Activated CD4-positive, alpha-beta T cell treated with anti-CD3 and anti-CD28 coated beads, Interleukin-2, Interleukin-4, amounts not matched to agents 100 ng/mL and 50 ng/mL, durations not matched to agents 16 hours and 8 hours (primary cell): ENCODE measurements at regions not wholly inside any gene's neighbourhood (a gene's known extent, or its start where the extent isn't known, plus 50 kb on each side); places are given as distances from the start of the nearest gene placed in this dataset.

Source experiments
- DNase-seq: peaks from one replicate; pipeline ENCODE4 v3.0.0-alpha.2; 2020; ENCODE audit warnings: low spot score

GRCh38 chr3:170752571-170753155 is 117.3 kb downstream of the RPL22L1 start:
- DNase-seq: no peak

DNA sequence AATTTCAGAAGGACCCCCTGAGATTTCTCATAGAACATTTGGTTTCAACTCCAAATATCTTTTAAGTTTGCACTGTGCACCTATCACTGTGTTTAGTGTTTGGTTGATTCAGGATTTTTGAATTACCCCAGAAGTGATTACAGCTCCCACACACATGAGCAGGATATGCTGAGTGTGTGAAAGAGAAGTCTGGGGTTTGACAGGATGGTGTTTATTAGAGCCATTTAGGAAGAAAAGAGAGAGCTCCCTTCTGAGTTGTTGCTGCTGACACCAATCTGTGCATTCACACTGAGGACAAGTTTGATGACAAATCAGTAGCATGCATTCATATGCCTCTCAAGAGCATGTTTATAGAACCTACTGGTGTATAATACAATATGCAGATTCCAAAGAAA is 118.1 kb downstream of the RPL22L1 start:
- no peak for DNase-seq

- DNase-seq: no peak
Observed at GRCh38 chr3:170751083-170751898, 118.7 kb downstream of the RPL22L1 start.

- no peak for DNase-seq
Observed at GRCh38 chr3:170750478-170750830, 119.5 kb downstream of the RPL22L1 start.

DNA sequence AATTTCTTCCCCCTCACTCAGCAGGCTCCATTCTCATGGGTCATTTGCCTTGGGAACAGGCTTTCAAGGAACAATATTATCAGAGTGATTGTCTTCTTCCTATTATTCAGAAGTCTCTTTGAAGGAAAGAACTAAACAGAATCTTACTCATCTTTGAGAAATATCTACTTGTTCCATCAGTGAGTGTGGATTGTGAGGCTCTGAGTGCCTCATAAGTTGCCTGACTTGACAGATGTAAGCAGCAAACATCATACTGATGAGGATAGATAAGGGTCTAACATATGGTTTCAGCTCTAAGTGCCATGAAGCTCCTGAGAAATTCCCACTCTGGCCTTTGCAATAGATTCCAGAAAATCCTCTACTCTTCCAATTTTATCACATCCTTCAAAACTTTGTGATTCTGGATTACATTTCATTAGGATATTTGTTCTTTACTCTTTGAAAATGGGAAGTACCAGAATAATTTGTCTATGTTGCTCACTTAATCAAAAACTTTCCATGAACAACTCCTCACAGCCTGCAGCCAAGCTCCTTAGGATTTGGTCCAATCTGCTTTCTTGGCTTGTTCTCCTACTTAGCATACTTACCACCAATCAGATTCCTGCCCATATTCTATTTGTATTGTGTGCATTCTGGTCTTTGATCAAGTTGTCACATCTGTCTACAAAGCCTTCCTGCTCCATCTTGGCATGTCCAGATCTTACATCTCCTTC is 120.1 kb downstream of the RPL22L1 start:
- DNase-seq: no peak

GRCh38 chr3:170749185-170749584 is 120.8 kb downstream of the RPL22L1 start:
- DNase-seq: no peak

DNA sequence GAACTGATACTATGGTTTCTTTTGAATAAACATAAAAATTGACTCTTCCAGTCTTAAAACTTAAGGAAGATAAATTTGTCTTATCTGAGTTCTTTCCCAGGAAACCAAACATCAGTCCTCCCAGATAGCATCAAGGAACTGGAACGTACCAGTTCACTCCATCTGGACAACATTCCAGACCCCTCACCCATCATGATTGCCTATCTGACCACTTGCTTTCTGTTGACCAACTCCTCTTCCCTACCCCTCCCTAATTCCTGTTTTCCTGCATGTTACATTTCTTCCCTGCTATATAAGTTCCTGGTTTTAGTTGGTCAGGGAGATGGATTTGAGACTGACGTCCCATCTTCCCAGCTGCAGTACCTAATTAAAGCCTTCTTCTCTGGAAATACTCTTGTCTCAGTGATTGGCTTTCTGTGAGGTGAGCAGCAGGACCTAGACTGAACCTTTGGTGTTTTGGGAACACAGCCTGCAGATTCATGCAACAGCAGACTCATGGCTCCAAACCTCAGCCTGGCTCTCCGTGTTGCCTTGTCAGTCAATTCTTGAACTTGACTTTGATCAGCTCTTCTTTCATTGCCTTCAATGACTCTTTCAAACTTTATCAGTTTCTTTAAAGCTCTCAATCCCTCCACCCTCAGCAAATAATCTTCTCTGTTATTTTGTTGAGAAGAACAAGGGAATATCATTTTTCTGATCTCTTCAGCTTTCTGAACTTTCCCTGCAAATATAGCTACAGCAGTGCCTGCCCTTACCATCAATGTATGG is 123.6 kb downstream of the RPL22L1 start:
- DNase-seq: no peak

DNA sequence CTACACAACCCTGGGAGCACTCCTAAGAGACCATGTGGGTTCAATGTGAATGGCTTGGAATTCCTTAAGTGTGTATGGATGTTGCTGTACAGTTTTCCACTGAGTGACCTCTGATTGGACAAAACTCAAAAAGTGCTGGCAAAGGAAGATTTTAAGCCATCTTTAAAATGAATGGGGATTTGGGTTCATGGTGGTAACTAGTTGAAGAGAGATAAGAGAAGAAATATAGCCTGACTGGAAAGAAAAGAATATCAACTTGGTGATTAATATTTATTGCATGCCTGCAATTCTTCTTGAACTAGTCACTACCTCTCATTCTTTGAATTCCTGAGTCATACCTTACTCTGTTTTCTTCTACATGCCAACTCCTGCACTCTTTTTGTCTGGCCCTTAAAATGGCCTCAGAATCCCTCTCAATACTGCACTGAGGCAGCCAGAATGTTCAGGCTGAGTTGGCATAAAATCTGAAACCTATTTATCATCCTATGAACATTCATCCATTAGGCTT is 124.7 kb downstream of the RPL22L1 start:
- DNase-seq: no peak

- DNase-seq: no peak
Observed at GRCh38 chr3:170741756-170742529, 128.1 kb downstream of the RPL22L1 start.

DNA sequence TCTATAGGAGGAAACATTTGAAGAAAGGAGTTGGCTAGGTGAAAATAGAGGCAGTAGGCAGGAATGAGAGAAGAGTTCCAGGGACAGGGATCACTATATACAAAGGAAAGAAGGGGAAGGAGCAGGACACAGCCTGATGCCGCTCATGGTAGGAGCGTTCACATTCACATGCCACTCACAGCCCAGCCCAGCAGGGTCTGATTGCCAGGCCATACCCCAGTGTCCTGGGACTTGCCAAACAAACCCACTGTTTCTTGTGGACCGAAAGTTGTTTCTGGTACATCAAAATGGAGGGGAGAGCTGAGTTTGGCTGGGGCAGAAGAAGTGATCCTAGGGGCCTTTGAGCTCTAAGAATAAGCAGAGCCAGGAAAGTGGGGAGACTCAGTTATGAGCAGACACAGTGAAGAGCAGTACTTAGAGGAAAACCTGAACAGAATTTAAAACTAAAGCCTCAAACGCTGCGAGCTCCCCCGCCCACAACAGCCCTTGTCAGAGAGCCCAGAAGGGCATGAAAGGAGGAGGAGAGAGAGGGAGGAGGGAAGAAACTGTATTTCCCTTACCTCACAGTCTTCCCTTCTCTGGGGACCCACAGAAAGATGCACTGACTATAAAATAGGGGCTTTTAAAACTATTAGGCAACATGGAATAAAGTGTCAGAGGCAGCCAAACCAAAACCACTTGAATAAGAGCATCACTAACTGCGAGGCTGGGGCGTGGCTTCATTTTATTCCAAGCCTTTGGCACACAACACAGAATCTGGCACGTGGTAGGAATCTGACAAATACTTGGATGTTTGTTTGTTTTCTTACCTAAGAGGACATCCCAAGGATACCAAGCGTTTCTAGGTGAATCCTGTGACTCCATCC is 129.0 kb downstream of the RPL22L1 start:
- DNase-seq: no peak

DNA sequence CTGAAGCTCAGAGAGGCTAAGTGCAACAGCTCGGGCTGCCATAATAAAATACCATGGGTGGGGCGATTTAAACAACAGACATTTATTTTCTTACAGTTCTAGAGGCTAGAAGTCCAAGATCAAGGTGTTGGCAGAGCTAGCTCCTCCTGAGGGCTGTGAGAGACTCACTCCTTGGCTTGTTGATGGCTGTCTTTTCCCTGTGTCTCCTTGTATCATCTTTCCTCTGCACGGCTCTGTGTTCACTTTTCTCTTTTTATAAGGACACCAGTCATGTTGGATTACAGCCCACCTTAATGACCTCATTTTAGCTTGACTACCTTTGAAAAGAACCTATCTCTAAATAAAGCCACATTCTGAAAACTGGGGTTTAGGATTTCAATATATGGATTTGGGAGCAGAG is 129.7 kb downstream of the RPL22L1 start:
- DNase-seq: no peak

- DNase-seq: no peak
Observed at GRCh38 chr3:170739410-170739809, 130.6 kb downstream of the RPL22L1 start.

- no peak for DNase-seq
Observed at GRCh38 chr3:170738766-170739165, 131.2 kb downstream of the RPL22L1 start.

DNA sequence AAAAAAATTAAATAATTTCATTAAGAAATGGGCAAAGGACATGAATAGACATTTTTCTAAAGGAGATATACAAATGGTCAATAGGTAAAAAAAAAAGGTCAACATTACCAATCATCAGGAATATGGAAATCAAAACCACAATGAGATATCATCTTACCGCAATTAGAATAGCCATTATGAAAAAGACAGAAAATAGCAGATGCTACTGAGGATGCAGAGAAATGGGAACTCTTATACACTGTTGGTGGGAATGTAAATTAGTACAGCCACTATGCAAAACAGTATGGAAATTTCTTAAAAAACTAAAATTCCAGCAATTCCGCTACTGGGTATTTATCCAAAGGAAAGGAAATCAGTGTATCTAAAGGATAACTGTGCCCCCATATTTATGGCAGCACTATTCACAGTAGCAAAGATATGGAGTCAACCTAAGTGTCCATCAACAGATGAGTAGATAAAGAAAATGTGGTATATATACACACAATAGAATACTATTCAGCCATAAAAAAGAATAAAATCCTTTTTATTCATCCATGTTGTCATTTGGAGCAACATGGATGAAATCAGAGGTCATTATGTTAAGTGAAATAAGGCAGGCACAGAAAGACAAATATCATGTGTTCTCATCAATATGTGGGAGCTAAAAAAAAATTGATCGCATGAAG is 132.4 kb downstream of the RPL22L1 start:
- no peak for DNase-seq

DNA sequence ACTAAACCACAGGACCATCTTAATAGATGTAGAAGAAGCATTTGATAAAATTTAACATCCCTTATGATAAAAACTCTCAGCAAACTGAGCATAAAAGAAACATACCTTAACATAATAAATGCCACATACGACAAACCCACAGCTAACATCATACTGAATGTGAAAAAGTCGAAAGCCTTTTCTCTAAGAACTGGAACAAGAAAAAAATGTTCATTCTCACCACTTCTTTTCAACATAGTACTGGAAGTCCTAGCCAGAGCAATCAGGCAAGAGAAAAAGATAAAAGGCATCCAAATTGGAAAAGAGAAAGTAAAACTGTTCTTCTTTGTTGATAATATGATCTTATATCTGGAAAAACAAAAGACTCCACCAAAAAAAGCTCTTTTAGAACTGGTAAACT is 134.2 kb downstream of the RPL22L1 start:
- no peak for DNase-seq

DNA sequence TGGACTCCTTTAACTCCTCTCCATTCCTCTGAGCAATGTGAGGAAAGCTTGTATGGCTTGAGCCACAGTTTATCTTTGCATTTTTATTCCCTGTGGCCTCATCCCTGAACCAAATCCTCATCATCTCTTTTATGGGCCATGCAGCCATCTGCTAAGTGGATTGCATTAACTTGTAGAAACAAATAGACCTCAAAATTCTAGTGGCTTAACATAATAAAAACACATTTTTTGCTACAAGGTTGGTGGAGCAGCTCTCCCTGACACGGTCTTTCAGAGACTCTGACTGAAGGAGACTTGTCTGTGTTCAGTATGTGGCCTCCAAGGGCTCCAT is 135.3 kb downstream of the RPL22L1 start:
- DNase-seq: no peak

DNA sequence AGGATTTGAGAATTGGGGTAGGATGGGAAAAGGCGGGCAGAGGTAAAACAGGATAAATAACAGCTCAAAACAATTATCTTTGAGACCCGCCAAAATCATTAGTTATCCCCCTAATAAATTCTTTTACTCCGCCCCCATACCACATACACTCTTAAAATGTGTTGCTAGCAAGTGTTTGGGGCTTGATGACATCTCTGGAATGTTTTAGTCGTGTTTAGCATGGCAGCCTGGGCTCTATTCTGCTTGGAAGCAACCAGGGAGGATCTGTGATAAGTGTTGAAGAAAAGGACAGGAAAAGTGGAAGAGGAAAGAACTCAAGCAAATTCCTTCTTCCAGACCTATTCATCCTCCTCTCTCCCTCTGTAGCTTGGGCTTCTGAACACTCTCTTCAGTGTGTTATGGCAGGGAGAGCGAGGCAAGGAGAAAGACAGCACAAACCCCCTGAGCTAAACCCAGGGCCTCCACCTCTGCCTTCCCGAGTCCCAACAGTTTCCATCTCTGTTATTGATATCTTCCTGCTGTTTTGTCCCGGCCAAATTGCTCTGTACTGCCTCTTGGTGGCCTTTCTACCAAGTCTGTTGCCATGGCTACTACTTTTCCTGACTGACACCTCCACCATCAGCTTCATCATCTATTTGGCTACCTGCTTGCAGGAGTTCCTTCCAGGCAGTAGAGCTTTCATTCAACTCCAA is 135.8 kb downstream of the RPL22L1 start:
- DNase-seq: no peak

DNA sequence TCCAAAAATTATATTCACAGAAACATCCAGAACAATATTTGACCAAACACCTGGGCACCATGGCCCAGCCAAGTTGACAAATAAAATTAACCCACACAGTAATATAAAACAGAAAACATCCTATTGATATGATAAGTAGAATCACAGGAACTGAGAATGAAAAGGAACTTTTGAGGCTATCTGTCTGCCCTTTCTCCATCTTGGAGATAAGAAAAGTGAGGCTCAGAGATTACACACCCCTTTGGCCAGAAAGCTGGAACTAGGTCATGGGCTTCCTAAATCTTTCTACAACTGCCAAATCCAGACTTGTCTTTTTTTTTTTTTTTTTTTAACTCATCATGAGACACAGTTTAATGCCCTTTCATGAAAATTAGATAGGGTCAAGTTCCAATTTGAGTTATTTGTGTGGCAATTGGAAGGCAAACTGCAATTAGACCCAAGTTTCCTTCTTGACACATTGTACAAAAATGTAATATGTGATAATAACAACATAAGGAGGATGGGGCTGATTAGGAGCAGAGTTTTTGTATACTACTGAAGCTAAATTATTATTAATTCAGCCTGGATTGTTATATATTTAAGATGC is 137.2 kb downstream of the RPL22L1 start:
- DNase-seq: no peak

DNA sequence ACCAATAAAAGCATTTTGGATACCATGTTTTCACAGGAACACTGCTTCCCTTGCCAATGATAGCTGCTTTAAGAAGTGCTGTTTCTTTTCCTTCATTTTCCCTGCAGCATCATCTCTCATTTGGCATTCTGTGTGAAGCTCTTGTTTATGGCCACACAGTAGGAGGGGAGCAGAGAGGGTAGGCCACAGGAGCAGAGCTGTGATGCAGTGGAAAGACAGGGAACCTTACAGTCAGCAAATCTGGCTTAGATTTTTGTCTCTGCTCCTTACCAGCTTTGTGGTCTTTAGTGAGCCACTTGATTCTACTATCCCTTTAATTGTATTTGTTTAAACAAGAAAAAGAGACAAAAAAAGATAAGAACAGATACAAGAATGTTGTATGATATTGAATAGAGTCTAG is 138.7 kb downstream of the RPL22L1 start:
- no peak for DNase-seq
